B cell (primary cell): ENCODE measurements at regions not wholly inside any gene's neighbourhood (a gene's known extent, or its start where the extent isn't known, plus 50 kb on each side); places are given as distances from the start of the nearest gene placed in this dataset.

Experiments
- ATAC-seq: fragments of 200-7000 bp; cut with Tn5 transposase; one replicate; pipeline ENCODE4 v1.10.0; 2021; ENCODE audit warnings: low read depth, mild to moderate bottlenecking, moderate number of reproducible peaks, moderate library complexity
- CTCF ChIA-PET: fragments of 350-600 bp; sonication (Branson Sonifier 250); formaldehyde crosslinking; loops from one replicate; lab custom pipeline; 2021; ENCODE audit warnings: antibody characterized with exemption, inconsistent platforms; lab: Charles Lee
- POLR2A ChIA-PET: fragments of 350-600 bp; sonication (Branson Sonifier 250); formaldehyde crosslinking; loops from one replicate; lab custom pipeline; 2021; ENCODE audit warnings: antibody characterized with exemption; lab: Charles Lee
- DNase-seq: peaks from one replicate; pipeline ENCODE4 v3.0.0; 2013
- H2AFZ ChIP-seq: 2 replicates; pipeline ENCODE4 v1.6.1; 2012; ENCODE audit warnings: mild to moderate bottlenecking, low read depth, low read length; ENCODE audit not compliant: insufficient read depth, poor library complexity, severe bottlenecking
- H3K27ac ChIP-seq, 2 donors: 1 replicate in 1 of 2; 2 replicates in 1 of 2; pipeline ENCODE4 v1.5.1; 2012 to 2013; ENCODE audit warnings: low read length in 2 of 2, mild to moderate bottlenecking in 2 of 2, moderate library complexity in 1 of 2
- H3K27me3 ChIP-seq, 4 experiments: fragments of 200-600 bp in 1 of 4; sonication (generic) in 1 of 4; replicated peaks in 1 of 4; 1 replicate in 2 of 4; 2 replicates in 2 of 4; pipeline versions ENCODE4 v1.6.1 to v1.7.0; 2013 to 2016; ENCODE audit warnings: low read length in 3 of 4, mild to moderate bottlenecking in 2 of 4, mixed read lengths in 1 of 4, moderate library complexity in 1 of 4; ENCODE audit not compliant: insufficient read depth in 4 of 4, control insufficient read depth in 3 of 4; ENCODE audit errors: control extremely low read depth in 1 of 4
- H3K36me3 ChIP-seq, 2 experiments: replicated peaks in 1 of 2; 1 replicate in 1 of 2; 2 replicates in 1 of 2; pipeline versions ENCODE4 v1.6.1 to v1.7.1; 2013; ENCODE audit warnings: low read length in 1 of 2; ENCODE audit not compliant: insufficient read depth in 2 of 2, control insufficient read depth in 1 of 2; ENCODE audit errors: control extremely low read depth in 1 of 2, extremely low read depth in 1 of 2
- H3K4me1 ChIP-seq, 2 donors: fragments of 200-600 bp in 1 of 2; sonication (generic) in 1 of 2; 1 replicate in 1 of 2; 2 replicates in 1 of 2; pipeline versions ENCODE4 v1.5.1 to v1.6.1; 2013 to 2017; ENCODE audit warnings: low read length in 2 of 2; ENCODE audit not compliant: control insufficient read depth in 2 of 2, insufficient read depth in 2 of 2
- H3K4me2 ChIP-seq: replicated peaks from 2 replicates; pipeline ENCODE3; 2012; ENCODE audit warnings: mild to moderate bottlenecking, low read depth, low read length; ENCODE audit not compliant: poor library complexity, severe bottlenecking
- H3K4me3 ChIP-seq, 5 experiments: fragments of 200-600 bp in 1 of 5; sonication (generic) in 1 of 5; 1 replicate in 3 of 5; 2 replicates in 2 of 5; pipeline versions ENCODE4 v1.5.1 to v1.7.0; 2011 to 2016; ENCODE audit warnings: low read length in 4 of 5, mild to moderate bottlenecking in 4 of 5, low read depth in 2 of 5, control low read depth in 1 of 5, moderate library complexity in 1 of 5; ENCODE audit not compliant: insufficient read depth in 1 of 5; ENCODE audit errors: control extremely low read depth in 1 of 5, extremely low read depth in 1 of 5
- H3K79me2 ChIP-seq: fragments of 200-600 bp; sonication (generic); one replicate; pipeline ENCODE4 v1.6.0; 2016; ENCODE audit warnings: low read length; ENCODE audit not compliant: control insufficient read depth, insufficient read depth
- H3K9ac ChIP-seq: fragments of 200-600 bp; sonication (generic); 2 replicates; pipeline ENCODE4 v1.6.1; 2017; ENCODE audit warnings: mild to moderate bottlenecking, low read length, moderate library complexity
- H3K9me3 ChIP-seq, 3 donors: one replicate each; pipeline versions ENCODE4 v1.6.1 to v1.7.1; 2013; ENCODE audit warnings: low read length in 2 of 3; ENCODE audit not compliant: control insufficient read depth in 2 of 3, insufficient read depth in 1 of 3; ENCODE audit errors: control extremely low read depth in 1 of 3
- H4K20me1 ChIP-seq: 2 replicates; pipeline ENCODE4 v1.6.0; 2012; ENCODE audit warnings: mild to moderate bottlenecking, low read length; ENCODE audit not compliant: insufficient read depth, control insufficient read depth, poor library complexity, severe bottlenecking
- H3K27ac Mint-ChIP-seq: one replicate; pipeline ENCODE4 v1.8.0; 2021; ENCODE audit warnings: mixed read lengths
- H3K27me3 Mint-ChIP-seq: one replicate; pipeline ENCODE4 v1.8.0; 2021; ENCODE audit warnings: mixed read lengths
- H3K4me1 Mint-ChIP-seq: one replicate; pipeline ENCODE4 v1.8.0; 2021; ENCODE audit warnings: mixed read lengths
- H3K4me3 Mint-ChIP-seq: one replicate; pipeline ENCODE4 v1.8.0; 2021; ENCODE audit warnings: mixed read lengths
- H3K9me3 Mint-ChIP-seq: one replicate; pipeline ENCODE4 v1.8.0; 2022; ENCODE audit warnings: mixed read lengths; ENCODE audit not compliant: insufficient read depth
- EZH2 ChIP-seq: IDR thresholded peaks from 2 replicates; pipeline ENCODE4 v1.6.1; 2012; ENCODE audit warnings: borderline replicate concordance, low read depth, mild to moderate bottlenecking, moderate library complexity, low read length; ENCODE audit not compliant: insufficient read depth, poor library complexity, severe bottlenecking
- whole genome bisulfite sequencing: methylation state at CpG from one replicate; pipeline ENCODE4 v1.1.5; 2013; ENCODE audit warnings: missing lambda C conversion rate; ENCODE audit not compliant: insufficient coverage; 5-methylcytosine and 5-hydroxymethylcytosine counted together
- intact Hi-C: fragments of 100-400 bp; cut with micrococcal nuclease; formaldehyde crosslinking; loops from one replicate; pipeline ENCODE4 v1.10.0; 2022
- TF ChIP-seq, protein P1 (sequence below): fragments of 200-600 bp; IDR thresholded peaks from one replicate; pipeline ENCODE4 v1.8.0; 2022; ENCODE audit warnings: antibody characterized with exemption, mild to moderate bottlenecking

DNA sequence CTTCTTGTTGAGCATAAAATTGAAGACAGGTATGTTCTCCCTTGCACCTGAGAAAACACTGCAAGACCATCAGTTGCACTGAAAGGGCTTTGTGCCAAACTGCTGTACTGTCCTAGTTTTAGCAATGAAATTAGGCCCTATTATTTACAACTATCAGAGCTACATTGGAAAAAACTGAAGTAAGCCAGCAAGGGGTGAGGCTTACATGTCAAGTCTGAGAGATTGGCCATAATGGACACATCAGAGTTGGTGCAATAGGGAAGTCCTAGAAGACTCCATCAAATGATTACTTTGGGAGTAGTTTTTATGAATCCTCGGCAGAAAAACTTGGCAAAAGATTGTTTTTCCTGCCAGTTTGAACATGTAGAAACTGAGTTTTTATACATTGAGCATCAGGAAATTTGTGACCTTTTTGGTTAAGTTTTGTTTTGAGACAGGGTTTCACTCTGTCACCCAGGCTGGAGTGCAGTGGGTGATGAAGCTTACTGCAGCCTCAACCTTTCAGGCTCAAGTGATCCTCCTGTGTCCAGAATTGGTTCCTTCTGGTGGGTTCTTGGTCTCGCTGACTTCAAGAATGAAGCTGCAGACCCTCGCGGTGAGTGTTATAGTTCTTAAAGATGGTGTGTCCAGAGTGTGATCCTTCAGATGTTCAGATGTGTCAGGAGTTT, 160.1 kb upstream of the BANK1 start:
- no peak for DNase-seq
- WGBS: 95% methylated on average over 3 of the region's 4 CpGs
- Mint-ChIP-seq H3K27me3 (no peaks in the 10 kb centered on the region), H3K4me1 (peaks cover 9% of the 10 kb centered on the region), H3K27ac (no peak overlapping the region), H3K4me3 (peak overlapping the region; percentile 49), H3K9me3 (no peaks in the 10 kb centered on the region)
- Histone ChIP-seq H3K27me3 (no peaks in the 10 kb centered on the region), H3K4me3 (no peak overlapping the region), H3K9ac (no peak overlapping the region), H3K4me2 (no peak overlapping the region), H3K9me3 (peaks cover 0 to 11% (median 0%) of the 10 kb centered on the region in 3 donors), H2AFZ (no peak overlapping the region), H4K20me1 (no peaks in the 10 kb centered on the region), H3K36me3 (no peaks in the 10 kb centered on the region), H3K4me1 (peaks cover 0 to 6% of the 10 kb centered on the region in 2 donors), H3K79me2 (no peaks in the 10 kb centered on the region), H3K27ac (no peak overlapping the region)
- ATAC-seq: no peak
- ChIA-PET CTCF (no interaction called here), POLR2A (no interaction called here)
- intact Hi-C loops: no loop called here
- TF ChIP-seq, protein P1, sequence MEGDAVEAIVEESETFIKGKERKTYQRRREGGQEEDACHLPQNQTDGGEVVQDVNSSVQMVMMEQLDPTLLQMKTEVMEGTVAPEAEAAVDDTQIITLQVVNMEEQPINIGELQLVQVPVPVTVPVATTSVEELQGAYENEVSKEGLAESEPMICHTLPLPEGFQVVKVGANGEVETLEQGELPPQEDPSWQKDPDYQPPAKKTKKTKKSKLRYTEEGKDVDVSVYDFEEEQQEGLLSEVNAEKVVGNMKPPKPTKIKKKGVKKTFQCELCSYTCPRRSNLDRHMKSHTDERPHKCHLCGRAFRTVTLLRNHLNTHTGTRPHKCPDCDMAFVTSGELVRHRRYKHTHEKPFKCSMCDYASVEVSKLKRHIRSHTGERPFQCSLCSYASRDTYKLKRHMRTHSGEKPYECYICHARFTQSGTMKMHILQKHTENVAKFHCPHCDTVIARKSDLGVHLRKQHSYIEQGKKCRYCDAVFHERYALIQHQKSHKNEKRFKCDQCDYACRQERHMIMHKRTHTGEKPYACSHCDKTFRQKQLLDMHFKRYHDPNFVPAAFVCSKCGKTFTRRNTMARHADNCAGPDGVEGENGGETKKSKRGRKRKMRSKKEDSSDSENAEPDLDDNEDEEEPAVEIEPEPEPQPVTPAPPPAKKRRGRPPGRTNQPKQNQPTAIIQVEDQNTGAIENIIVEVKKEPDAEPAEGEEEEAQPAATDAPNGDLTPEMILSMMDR: no peak
- TF ChIP-seq EZH2: no peak

DNA sequence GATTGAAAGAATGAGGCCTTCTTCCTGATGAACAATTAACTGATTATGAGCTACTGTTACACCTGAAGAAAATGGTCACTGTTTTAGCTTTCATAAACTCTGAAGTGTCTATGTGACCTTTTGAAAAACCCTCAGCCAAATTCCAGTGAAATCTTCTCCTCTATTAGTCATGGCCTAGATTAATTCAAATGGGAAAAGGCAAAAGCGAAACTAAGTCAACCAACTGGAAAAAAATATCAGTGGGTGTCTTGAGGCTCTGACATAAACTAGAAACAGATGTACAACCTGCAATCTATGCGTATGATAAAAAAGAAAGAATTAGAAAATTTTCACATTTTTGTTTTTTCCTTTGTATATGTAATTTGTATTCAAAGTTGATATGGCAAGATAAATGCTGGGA, 169.4 kb upstream of the BANK1 start:
- intact Hi-C loops: no loop called here
- Histone ChIP-seq H3K9ac (no peak overlapping the region), H4K20me1 (no peaks in the 10 kb centered on the region), H3K9me3 (no peaks in the 10 kb centered on the region), H3K4me1 (peaks cover 0 to 4% of the 10 kb centered on the region in 2 donors), H3K36me3 (no peaks in the 10 kb centered on the region), H3K27ac (no peak overlapping the region), H3K79me2 (no peaks in the 10 kb centered on the region), H3K27me3 (no peaks in the 10 kb centered on the region), H3K4me2 (no peak overlapping the region), H3K4me3 (no peak overlapping the region), H2AFZ (no peak overlapping the region)
- DNase-seq (no peak), ATAC-seq (no peak)
- TF ChIP-seq, protein P1: no peak
- TF ChIP-seq EZH2: no peak
- ChIA-PET POLR2A (no interaction called here), CTCF (no interaction called here)
- WGBS: no CpG with 5 or more reads among the region's 2 CpGs
- Mint-ChIP-seq H3K9me3 (no peaks in the 10 kb centered on the region), H3K4me3 (no peak overlapping the region), H3K4me1 (peaks cover 11% of the 10 kb centered on the region), H3K27me3 (no peaks in the 10 kb centered on the region), H3K27ac (no peak overlapping the region)
